ENCODE measurements at regions not wholly inside any gene's neighbourhood (a gene's known extent, or its start where the extent isn't known, plus 50 kb on each side); places are given as distances from the start of the nearest gene placed in this dataset.

DNA sequence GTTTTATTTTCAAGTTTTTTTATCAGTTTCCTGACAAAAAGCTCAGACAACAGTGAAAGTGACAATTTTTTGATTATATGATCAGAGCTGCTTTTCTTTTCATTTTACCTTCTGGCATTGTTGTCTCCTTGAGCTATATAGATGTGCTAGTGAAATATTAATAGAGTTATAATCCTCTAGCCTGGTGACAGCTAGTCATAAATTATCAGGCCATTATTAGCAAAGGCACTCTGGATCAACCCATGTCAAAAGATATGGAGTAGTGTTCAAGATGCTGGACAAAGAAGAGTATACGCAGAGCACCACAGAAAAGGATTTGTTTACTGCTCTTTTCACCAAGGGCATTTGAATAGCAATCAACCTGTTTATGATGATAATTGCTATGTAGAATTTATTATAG lies 1230.1 kb downstream of the HACE1 start:
- Histone ChIP-seq H3K9me2 (ENCODE audit: low read depth, low read length) (no peaks in the 10 kb centered on the region), H3K79me2 (ENCODE audit: insufficient read depth, low read length) (no peaks in the 10 kb centered on the region), H3K27ac (ENCODE audit: low read depth, low read length, poor library complexity, severe bottlenecking) (no peak overlapping the region), H2AFZ (ENCODE audit: low read length) (no peak overlapping the region), H3K27me3 (ENCODE audit: insufficient read depth, low read length) (no peaks in the 10 kb centered on the region), H4K20me1 (ENCODE audit: insufficient read depth, low read length) (no peaks in the 10 kb centered on the region), H3K9ac (ENCODE audit: low read length) (no peak overlapping the region), H3F3A (ENCODE audit: insufficient read depth, low read length) (no peaks in the 10 kb centered on the region), H3K4me1 (ENCODE audit: insufficient read depth, low read length, severe bottlenecking) (no peaks in the 10 kb centered on the region), H3K9me3 (ENCODE audit: low read length) (no peaks in the 10 kb centered on the region), H3K4me2 (ENCODE audit: low read length) (no peak overlapping the region), H3K4me3 (ENCODE audit: low read depth, low read length, poor library complexity, severe bottlenecking) (no peak overlapping the region), H3K36me3 (ENCODE audit: insufficient read depth, low read length) (no peaks in the 10 kb centered on the region)
- TF ChIP-seq, protein P1, sequence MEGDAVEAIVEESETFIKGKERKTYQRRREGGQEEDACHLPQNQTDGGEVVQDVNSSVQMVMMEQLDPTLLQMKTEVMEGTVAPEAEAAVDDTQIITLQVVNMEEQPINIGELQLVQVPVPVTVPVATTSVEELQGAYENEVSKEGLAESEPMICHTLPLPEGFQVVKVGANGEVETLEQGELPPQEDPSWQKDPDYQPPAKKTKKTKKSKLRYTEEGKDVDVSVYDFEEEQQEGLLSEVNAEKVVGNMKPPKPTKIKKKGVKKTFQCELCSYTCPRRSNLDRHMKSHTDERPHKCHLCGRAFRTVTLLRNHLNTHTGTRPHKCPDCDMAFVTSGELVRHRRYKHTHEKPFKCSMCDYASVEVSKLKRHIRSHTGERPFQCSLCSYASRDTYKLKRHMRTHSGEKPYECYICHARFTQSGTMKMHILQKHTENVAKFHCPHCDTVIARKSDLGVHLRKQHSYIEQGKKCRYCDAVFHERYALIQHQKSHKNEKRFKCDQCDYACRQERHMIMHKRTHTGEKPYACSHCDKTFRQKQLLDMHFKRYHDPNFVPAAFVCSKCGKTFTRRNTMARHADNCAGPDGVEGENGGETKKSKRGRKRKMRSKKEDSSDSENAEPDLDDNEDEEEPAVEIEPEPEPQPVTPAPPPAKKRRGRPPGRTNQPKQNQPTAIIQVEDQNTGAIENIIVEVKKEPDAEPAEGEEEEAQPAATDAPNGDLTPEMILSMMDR (IDR thresholded peaks at IDR 0.05; ENCODE audit: low read length), result no peak
- no peak for TF ChIP-seq EZH2 (IDR thresholded peaks at IDR 0.05; ENCODE audit: borderline replicate concordance, low read length)

DNA sequence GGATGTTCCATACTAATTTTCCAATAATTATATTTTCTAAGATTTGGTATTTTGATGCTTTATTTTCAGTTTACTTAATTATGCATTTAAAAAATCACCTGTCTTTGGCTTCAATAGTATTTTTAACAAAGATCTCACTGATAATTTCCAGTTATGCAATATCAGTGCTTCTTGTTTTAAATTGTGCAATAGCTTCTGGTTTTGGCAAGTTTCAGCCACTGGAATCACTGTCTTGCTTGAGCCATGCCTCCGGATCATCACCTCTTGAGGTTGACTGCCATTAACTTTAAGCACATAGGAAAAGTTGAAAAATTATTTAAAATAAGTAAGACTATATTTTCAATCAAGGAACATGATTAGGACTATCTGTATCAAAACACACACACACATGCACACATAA lies 1242.1 kb downstream of the HACE1 start:
- H4K20me1 ChIP-seq (ENCODE audit: insufficient read depth, low read length), result no peaks in the 10 kb centered on the region
- H3K27me3 ChIP-seq (ENCODE audit: insufficient read depth, low read length), result no peaks in the 10 kb centered on the region
- no peak overlapping the region for H3K4me2 ChIP-seq (ENCODE audit: low read length)
- H3K9ac ChIP-seq (ENCODE audit: low read length), result no peak overlapping the region
- no peak for TF ChIP-seq EZH2 (IDR thresholded peaks at IDR 0.05; ENCODE audit: borderline replicate concordance, low read length)
- TF ChIP-seq, protein P1 (IDR thresholded peaks at IDR 0.05; ENCODE audit: low read length), result no peak
- no peaks in the 10 kb centered on the region for H3F3A ChIP-seq (ENCODE audit: insufficient read depth, low read length)
- no peaks in the 10 kb centered on the region for H3K9me2 ChIP-seq (ENCODE audit: low read depth, low read length)
- H3K4me1 ChIP-seq (ENCODE audit: insufficient read depth, low read length, severe bottlenecking), result no peaks in the 10 kb centered on the region
- no peaks in the 10 kb centered on the region for H3K36me3 ChIP-seq (ENCODE audit: insufficient read depth, low read length)
- no peak overlapping the region for H2AFZ ChIP-seq (ENCODE audit: low read length)
- H3K9me3 ChIP-seq (ENCODE audit: low read length), result no peaks in the 10 kb centered on the region
- H3K79me2 ChIP-seq (ENCODE audit: insufficient read depth, low read length), result no peaks in the 10 kb centered on the region
- no peak overlapping the region for H3K4me3 ChIP-seq (ENCODE audit: low read depth, low read length, poor library complexity, severe bottlenecking)
- H3K27ac ChIP-seq (ENCODE audit: low read depth, low read length, poor library complexity, severe bottlenecking), result no peak overlapping the region

DNA sequence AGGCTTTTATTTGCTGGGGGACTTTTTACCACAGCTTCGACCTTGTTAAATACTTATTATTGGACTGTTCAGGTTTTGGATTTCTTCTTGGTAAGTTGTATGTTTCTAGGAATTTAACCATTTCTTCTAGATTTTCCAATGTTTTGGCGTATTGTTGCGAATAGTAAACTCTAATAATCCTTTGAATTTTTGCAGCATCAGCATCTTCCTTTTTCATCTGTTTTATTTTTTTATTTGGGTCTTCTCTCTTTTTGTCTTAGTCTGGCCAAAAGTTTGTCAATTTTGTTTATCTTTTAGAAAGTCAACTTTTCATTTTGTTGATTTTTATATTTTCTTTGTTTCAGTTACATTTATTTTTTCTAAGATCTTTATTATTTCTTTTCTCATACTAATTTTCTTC lies 1272.0 kb downstream of the HACE1 start:
- no peaks in the 10 kb centered on the region for H3K27me3 ChIP-seq (ENCODE audit: insufficient read depth, low read length)
- H2AFZ ChIP-seq (ENCODE audit: low read length), result no peak overlapping the region
- H3K4me1 ChIP-seq (ENCODE audit: insufficient read depth, low read length, severe bottlenecking), result no peaks in the 10 kb centered on the region
- H3K9me2 ChIP-seq (ENCODE audit: low read depth, low read length), result no peaks in the 10 kb centered on the region
- H3K27ac ChIP-seq (ENCODE audit: low read depth, low read length, poor library complexity, severe bottlenecking), result no peak overlapping the region
- H3K79me2 ChIP-seq (ENCODE audit: insufficient read depth, low read length), result no peaks in the 10 kb centered on the region
- no peak overlapping the region for H3K4me2 ChIP-seq (ENCODE audit: low read length)
- no peak overlapping the region for H3K4me3 ChIP-seq (ENCODE audit: low read depth, low read length, poor library complexity, severe bottlenecking)
- no peaks in the 10 kb centered on the region for H4K20me1 ChIP-seq (ENCODE audit: insufficient read depth, low read length)
- no peak overlapping the region for H3K9ac ChIP-seq (ENCODE audit: low read length)
- no peaks in the 10 kb centered on the region for H3F3A ChIP-seq (ENCODE audit: insufficient read depth, low read length)
- no peaks in the 10 kb centered on the region for H3K9me3 ChIP-seq (ENCODE audit: low read length)
- no peaks in the 10 kb centered on the region for H3K36me3 ChIP-seq (ENCODE audit: insufficient read depth, low read length)
- TF ChIP-seq, protein P1 (IDR thresholded peaks at IDR 0.05; ENCODE audit: low read length), result no peak
- TF ChIP-seq EZH2 (IDR thresholded peaks at IDR 0.05; ENCODE audit: borderline replicate concordance, low read length), result no peak

Measured in OCI-LY1 (cell line).